Subcutaneous abdominal adipose tissue (tissue), 5 donors: ENCODE measurements at regions not wholly inside any gene's neighbourhood (a gene's known extent, or its start where the extent isn't known, plus 50 kb on each side); places are given as distances from the start of the nearest gene placed in this dataset.
"Not testable (repeated sequence)": the region's sequence is repeated elsewhere in the genome, so short reads cannot be mapped to it uniquely, and the experiment has no call there.

Source experiments
- H3K27ac ChIP-seq: one replicate; pipeline ENCODE4 v1.7.0; 2013; ENCODE audit warnings: low read depth, mild to moderate bottlenecking, inconsistent platforms, low read length, moderate library complexity
- H3K27me3 ChIP-seq, 5 donors: one replicate each; pipeline ENCODE4 v1.7.0; 2013; ENCODE audit warnings: low read length in 5 of 5, inconsistent platforms in 1 of 5; ENCODE audit not compliant: control insufficient read depth in 5 of 5, insufficient read depth in 4 of 5
- H3K36me3 ChIP-seq, 5 donors: one replicate each; pipeline ENCODE4 v1.7.0; 2013; ENCODE audit warnings: low read length in 5 of 5; ENCODE audit not compliant: control insufficient read depth in 5 of 5, insufficient read depth in 5 of 5
- H3K4me1 ChIP-seq, 5 donors: one replicate each; pipeline ENCODE4 v1.7.0; 2013; ENCODE audit warnings: low read length in 5 of 5, mild to moderate bottlenecking in 3 of 5, moderate library complexity in 1 of 5; ENCODE audit not compliant: control insufficient read depth in 5 of 5, insufficient read depth in 5 of 5
- H3K4me3 ChIP-seq, 5 donors: one replicate each; pipeline ENCODE4 v1.7.0; 2013; ENCODE audit warnings: low read length in 5 of 5, low read depth in 1 of 5
- H3K9ac ChIP-seq, 5 donors: one replicate each; pipeline ENCODE4 v1.7.0; 2013; ENCODE audit warnings: low read length in 5 of 5, mild to moderate bottlenecking in 4 of 5, moderate library complexity in 3 of 5
- H3K9me3 ChIP-seq, 5 donors: one replicate each; pipeline ENCODE4 v1.7.0; 2013; ENCODE audit warnings: low read length in 5 of 5; ENCODE audit not compliant: control insufficient read depth in 5 of 5
- donor health status: healthy.
- donor health status: healthy.
- donor health status: healthy.
- donor health status: healthy.
- donor health status: healthy.

DNA sequence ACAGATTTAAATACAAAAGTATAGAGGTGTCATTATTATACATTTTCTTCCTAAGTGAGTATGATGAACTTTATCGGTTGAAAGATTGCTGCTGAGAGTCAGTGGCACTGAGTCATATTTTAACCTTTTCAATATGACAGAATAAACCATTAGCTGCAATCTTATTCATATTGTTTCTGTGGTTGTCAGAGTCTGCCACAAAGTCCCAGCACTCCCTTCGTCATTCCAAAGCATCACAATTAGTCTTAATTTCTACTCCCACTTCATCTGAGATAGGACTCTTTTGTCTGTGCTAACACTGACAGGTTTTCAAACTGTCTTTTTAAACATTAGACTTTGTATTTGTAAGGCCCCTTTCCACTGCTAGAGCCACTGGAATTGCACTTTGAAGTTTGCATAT, 656.9 kb downstream of the MTRR start:
- Histone ChIP-seq H3K9me3 (no peaks in the 10 kb centered on the region), H3K36me3 (no peaks in the 10 kb centered on the region), H3K9ac (no peak overlapping the region), H3K27me3 (no peaks in the 10 kb centered on the region), H3K4me1 (no peaks in the 10 kb centered on the region), H3K4me3 (no peak overlapping the region), H3K27ac (no peak overlapping the region)

- Histone ChIP-seq H3K27me3 (no peaks in the 10 kb centered on the region), H3K36me3 (no peaks in the 10 kb centered on the region), H3K27ac (no peak overlapping the region), H3K9ac (no peak overlapping the region), H3K4me1 (no peaks in the 10 kb centered on the region), H3K4me3 (no peak overlapping the region), H3K9me3 (no peaks in the 10 kb centered on the region)
Measured at GRCh38 chr5:8528106-8528505, 659.2 kb downstream of the MTRR start.

DNA sequence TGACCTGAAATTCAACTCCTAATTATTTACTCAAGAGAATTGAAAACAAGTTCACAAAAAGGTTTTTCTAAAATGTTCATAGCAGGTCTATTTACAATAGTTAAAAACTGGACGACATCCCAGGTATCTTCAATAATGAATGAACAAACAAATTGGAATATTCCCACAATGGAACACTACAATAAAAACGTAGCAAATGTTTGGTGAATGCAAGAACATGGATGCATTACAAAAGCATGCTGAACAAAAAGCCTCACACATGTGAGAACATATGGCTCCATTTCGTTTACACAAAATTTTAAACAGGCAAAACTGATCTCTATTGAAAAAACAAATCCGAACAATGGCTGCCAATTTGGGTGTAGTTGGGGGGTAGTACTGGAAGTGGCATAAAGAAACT, 669.9 kb downstream of the MTRR start:
- H3K27me3 ChIP-seq: no peaks in the 10 kb centered on the region
- peaks cover 0 to 6% (median 0%) of the 10 kb centered on the region in 5 donors for H3K9me3 ChIP-seq
- no peak overlapping the region for H3K4me3 ChIP-seq
- H3K36me3 ChIP-seq: no peaks in the 10 kb centered on the region
- H3K9ac ChIP-seq: no peak overlapping the region
- H3K27ac ChIP-seq: no peak overlapping the region
- H3K4me1 ChIP-seq: no peaks in the 10 kb centered on the region

DNA sequence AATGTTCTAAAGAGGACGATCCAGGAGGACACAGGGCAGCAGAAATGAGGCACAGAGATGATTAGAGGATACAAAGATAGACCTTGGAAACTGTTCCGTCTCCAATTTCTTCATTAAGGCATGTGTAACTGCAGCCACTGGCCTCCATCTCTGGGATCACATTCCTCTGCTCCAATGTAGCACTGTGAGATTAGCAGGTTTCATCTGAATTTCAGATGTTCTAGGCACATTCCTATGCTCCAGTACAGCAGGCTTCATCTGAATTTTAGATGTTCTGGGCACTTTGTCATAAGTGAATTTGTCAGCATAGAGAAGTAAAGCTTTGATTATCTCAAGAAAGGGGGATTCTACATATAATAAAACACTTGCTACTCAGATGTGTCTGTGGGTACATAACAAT, 671.4 kb downstream of the MTRR start:
- Histone ChIP-seq H3K27ac (no peak overlapping the region), H3K9me3 (peaks cover 0 to 6% (median 0%) of the 10 kb centered on the region in 5 donors), H3K27me3 (no peaks in the 10 kb centered on the region), H3K4me1 (no peaks in the 10 kb centered on the region), H3K4me3 (no peak overlapping the region), H3K36me3 (no peaks in the 10 kb centered on the region), H3K9ac (no peak overlapping the region)

- Histone ChIP-seq H3K4me3 (no peak overlapping the region), H3K27me3 (no peaks in the 10 kb centered on the region), H3K9ac (no peak overlapping the region), H3K4me1 (no peaks in the 10 kb centered on the region), H3K36me3 (no peaks in the 10 kb centered on the region), H3K27ac (no peak overlapping the region), H3K9me3 (peaks cover 2 to 18% (median 11%) of the 10 kb centered on the region in 5 donors)
Measured at GRCh38 chr5:8550921-8551320, 682.0 kb downstream of the MTRR start.

GRCh38 chr5:8553364-8553763, 684.4 kb downstream of the MTRR start:
- no peaks in the 10 kb centered on the region for H3K27me3 ChIP-seq
- H3K4me1 ChIP-seq: no peaks in the 10 kb centered on the region
- no peak overlapping the region for H3K4me3 ChIP-seq
- H3K36me3 ChIP-seq: no peaks in the 10 kb centered on the region
- peaks cover 2 to 19% (median 12%) of the 10 kb centered on the region in 5 donors for H3K9me3 ChIP-seq
- no peak overlapping the region for H3K27ac ChIP-seq
- H3K9ac ChIP-seq: no peak overlapping the region

DNA sequence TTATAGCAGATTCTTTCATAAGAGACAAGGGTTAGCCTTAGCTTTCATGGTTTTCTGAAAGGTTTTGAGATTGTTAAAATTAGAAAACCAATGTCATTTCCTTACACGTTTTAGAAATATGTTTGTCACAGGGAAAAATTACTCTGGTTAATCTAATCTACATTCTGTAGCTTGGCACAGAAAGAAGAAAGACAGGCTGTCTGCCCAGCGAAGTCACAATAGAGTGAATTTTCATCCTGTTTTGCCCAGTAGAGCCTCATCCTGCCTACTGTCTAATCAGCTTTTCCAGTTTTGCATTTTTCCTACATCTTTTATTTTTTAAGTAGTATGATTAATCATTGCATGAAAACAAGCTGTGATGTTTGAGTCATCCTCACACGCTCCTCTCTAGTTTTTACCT, 688.8 kb downstream of the MTRR start:
- Histone ChIP-seq H3K27ac (no peak overlapping the region), H3K4me1 (no peaks in the 10 kb centered on the region), H3K9ac (no peak overlapping the region), H3K36me3 (no peaks in the 10 kb centered on the region), H3K27me3 (no peaks in the 10 kb centered on the region), H3K4me3 (no peak overlapping the region), H3K9me3 (peaks cover 2 to 19% (median 12%) of the 10 kb centered on the region in 5 donors)

DNA sequence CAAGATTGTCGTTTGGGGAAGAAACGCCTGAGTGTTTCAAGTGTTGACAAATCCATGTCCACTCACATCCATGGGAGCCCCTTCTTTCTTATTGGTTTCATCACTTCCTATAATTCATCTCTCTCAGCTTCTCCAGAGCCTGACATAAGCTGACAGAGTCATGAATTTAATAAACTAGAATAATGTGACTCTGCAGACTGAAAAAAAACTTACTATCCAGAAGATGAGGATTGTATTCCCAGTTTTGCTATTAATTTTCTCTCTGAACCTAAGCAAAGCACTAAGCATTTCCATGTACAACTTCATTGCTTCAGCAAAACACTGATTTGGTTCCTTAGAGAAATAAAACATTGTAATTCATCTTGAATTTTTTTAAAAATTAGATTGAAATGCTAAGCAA, 691.8 kb downstream of the MTRR start:
- Histone ChIP-seq H3K27ac (no peak overlapping the region), H3K36me3 (no peaks in the 10 kb centered on the region), H3K9ac (no peak overlapping the region), H3K27me3 (no peaks in the 10 kb centered on the region), H3K4me1 (no peaks in the 10 kb centered on the region), H3K4me3 (no peak overlapping the region), H3K9me3 (peaks cover 0 to 6% (median 2%) of the 10 kb centered on the region in 5 donors)

DNA sequence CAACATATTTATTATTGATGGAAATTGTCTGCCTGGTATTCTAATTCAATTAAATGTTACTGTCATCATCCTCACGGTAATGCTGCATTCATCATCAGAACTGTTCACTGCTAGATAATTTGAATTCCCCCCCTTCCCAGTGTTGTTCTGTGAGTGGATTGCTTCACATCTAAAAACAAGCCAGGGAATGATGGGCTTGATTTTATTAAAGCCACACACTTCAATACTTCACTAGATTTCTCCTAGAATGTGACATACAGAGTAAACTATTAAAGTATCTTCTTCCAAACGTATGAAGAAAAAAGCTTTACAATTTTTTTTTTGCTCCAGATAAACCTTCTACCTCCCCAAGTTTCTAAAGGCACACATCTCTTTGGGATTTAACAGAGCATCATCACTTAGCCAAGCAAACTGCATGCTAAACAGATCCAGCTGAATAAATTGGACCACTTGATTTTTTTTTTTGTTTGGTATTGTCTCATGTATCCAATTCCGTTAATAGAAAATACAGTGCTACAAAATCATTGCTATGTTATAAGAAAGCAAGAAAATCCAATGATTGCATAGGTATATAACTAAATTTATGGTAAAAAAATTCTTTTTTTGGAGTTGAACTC, 692.4 kb downstream of the MTRR start:
- H3K36me3 ChIP-seq: no peaks in the 10 kb centered on the region
- no peak overlapping the region for H3K27ac ChIP-seq
- H3K4me3 ChIP-seq: no peak overlapping the region
- no peaks in the 10 kb centered on the region for H3K27me3 ChIP-seq
- H3K9me3 ChIP-seq: peaks cover 0 to under 1% (median 0%) of the 10 kb centered on the region in 5 donors
- no peaks in the 10 kb centered on the region for H3K4me1 ChIP-seq
- H3K9ac ChIP-seq: no peak overlapping the region

GRCh38 chr5:8561854-8562253, 692.9 kb downstream of the MTRR start:
- Histone ChIP-seq H3K4me1 (no peaks in the 10 kb centered on the region), H3K27ac (no peak overlapping the region), H3K36me3 (no peaks in the 10 kb centered on the region), H3K9ac (no peak overlapping the region), H3K27me3 (no peaks in the 10 kb centered on the region), H3K4me3 (no peak overlapping the region), H3K9me3 (peaks cover 0 to 2% (median 0%) of the 10 kb centered on the region in 5 donors)

DNA sequence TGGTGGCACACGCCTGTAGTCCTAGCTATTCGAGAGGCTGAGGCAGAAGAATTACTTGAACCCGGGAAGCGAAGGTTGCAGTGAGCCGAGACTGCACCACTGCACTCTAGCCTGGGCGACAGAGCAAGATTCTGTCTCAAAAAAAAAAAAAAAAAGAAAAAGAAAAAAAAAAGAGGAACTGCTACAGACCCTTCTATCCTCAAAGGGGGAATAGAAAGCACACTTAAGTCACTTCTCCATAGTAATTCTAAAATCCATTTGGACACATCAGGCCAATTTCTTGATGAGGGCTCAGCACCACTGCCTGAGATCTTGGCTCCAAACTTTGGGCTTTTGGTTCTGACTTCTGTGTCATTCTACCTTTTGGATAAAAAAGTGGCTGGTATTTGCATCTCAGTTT, 694.6 kb downstream of the MTRR start:
- not testable (repeated sequence) for H3K4me3 ChIP-seq, H3K36me3 ChIP-seq, H3K9ac ChIP-seq, H3K27me3 ChIP-seq, H3K27ac ChIP-seq, H3K4me1 ChIP-seq, H3K9me3 ChIP-seq
